PC-9 (cell line): ENCODE measurements at regions not wholly inside any gene's neighbourhood (a gene's known extent, or its start where the extent isn't known, plus 50 kb on each side); places are given as distances from the start of the nearest gene placed in this dataset.
"Not testable (repeated sequence)": the region's sequence is repeated elsewhere in the genome, so short reads cannot be mapped to it uniquely, and the experiment has no call there.

Experiments used
- BruUV-seq: library from RNA; stranded (reverse); fragments of 400-500 nt; replicated peaks from 2 replicates; lab custom pipeline; 2021; lab: Mats Ljungman, UMichigan
- CTCF ChIA-PET: fragments of 300-600 bp; sonication (Branson Sonifier 250); formaldehyde crosslinking; loops from one replicate; lab custom pipeline; 2022; ENCODE audit warnings: antibody characterized with exemption; lab: Charles Lee
- POLR2A ChIA-PET: fragments of 300-600 bp; sonication (Branson Sonifier 250); formaldehyde crosslinking; loops from one replicate; lab custom pipeline; 2022; ENCODE audit warnings: antibody characterized with exemption; ENCODE audit not compliant: unreplicated experiment; lab: Charles Lee
- DNase-seq, 2 experiments: peaks; one replicate each; pipeline versions ENCODE4 v3.0.0 to v3.0.0-alpha.2; 2015 to 2022; ENCODE audit warnings: mixed read lengths in 1 of 2
- H2AFZ ChIP-seq: fragments of 200-600 bp; sonication (generic); 2 replicates; pipeline ENCODE4 v1.8.1; 2017; ENCODE audit warnings: antibody characterized with exemption
- H3F3A ChIP-seq: fragments of 200-600 bp; sonication (generic); 2 replicates; pipeline ENCODE4 v1.8.1; 2017; ENCODE audit warnings: antibody characterized with exemption, mild to moderate bottlenecking, low read depth; ENCODE audit not compliant: insufficient read depth
- H3K27ac ChIP-seq: fragments of 200-600 bp; sonication (generic); 2 replicates; pipeline ENCODE4 v1.6.1; 2016; ENCODE audit warnings: mixed run types
- H3K27me3 ChIP-seq: fragments of 200-600 bp; sonication (generic); 2 replicates; pipeline ENCODE4 v1.6.1; 2016; ENCODE audit warnings: low read depth, mixed run types; ENCODE audit not compliant: insufficient read depth
- H3K36me3 ChIP-seq: fragments of 200-600 bp; sonication (generic); 2 replicates; pipeline ENCODE4 v1.6.1; 2016; ENCODE audit warnings: low read depth, mixed run types
- H3K4me1 ChIP-seq: fragments of 200-600 bp; sonication (generic); replicated peaks from 2 replicates; pipeline ENCODE4 v1.6.1; 2016; ENCODE audit warnings: mixed run types; ENCODE audit not compliant: insufficient read depth
- H3K4me2 ChIP-seq: fragments of 200-600 bp; sonication (generic); 2 replicates; pipeline ENCODE4 v1.6.1; 2017; ENCODE audit warnings: mixed run types
- H3K4me3 ChIP-seq: fragments of 200-600 bp; sonication (generic); 2 replicates; pipeline ENCODE4 v1.6.1; 2016; ENCODE audit warnings: mixed run types
- H3K79me2 ChIP-seq: fragments of 200-600 bp; sonication (generic); 2 replicates; pipeline ENCODE4 v1.6.1; 2017; ENCODE audit warnings: low read depth, mixed run types
- H3K9me2 ChIP-seq: fragments of 200-600 bp; sonication (generic); 2 replicates; pipeline ENCODE4 v1.8.1; 2017; ENCODE audit warnings: mild to moderate bottlenecking; ENCODE audit not compliant: insufficient read depth
- H3K9me3 ChIP-seq: fragments of 200-600 bp; sonication (generic); 2 replicates; pipeline ENCODE4 v1.8.1; 2016; ENCODE audit warnings: low read depth; ENCODE audit not compliant: insufficient read depth
- H4K20me1 ChIP-seq: fragments of 200-600 bp; sonication (generic); 2 replicates; pipeline ENCODE4 v1.8.1; 2017; ENCODE audit not compliant: insufficient read depth
- EZH2 ChIP-seq: fragments of 200-600 bp; sonication (generic); IDR thresholded peaks from 2 replicates; pipeline ENCODE4 v1.8.0; 2017; ENCODE audit warnings: antibody characterized with exemption, low read depth
- intact Hi-C: fragments of 100-400 bp; cut with micrococcal nuclease; formaldehyde crosslinking; loops from one replicate; pipeline ENCODE4 v1.10.0; 2022; ENCODE audit not compliant: unreplicated experiment
- TF ChIP-seq, protein P1 (sequence below): fragments of 200-600 bp; sonication (generic); conservative IDR thresholded peaks from 2 replicates; pipeline ENCODE4 v1.6.1; 2017; ENCODE audit warnings: mixed run types, antibody characterized with exemption, mild to moderate bottlenecking, moderate library complexity

DNA sequence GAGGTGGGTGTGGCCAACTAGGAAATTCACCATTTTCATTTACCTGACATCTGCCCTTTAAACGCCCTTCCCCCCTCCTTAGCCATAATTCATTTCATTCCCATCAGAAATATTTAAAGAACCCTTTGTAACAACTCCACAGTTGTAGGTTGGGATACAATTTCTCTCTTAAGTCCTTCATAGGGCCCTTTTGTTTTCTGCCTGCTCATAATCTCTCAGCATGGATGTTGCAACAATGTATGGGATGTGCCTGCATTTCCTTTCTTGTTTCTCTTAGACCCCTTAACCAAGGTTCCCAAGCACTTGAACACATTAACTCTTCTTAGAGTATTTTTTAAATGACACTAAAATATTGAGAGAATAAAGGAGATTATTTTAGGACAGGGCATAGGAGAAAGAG lies 51.7 kb upstream of the MYO10 start:
- no peaks in the 10 kb centered on the region for H3K9me2 ChIP-seq
- H3K9me3 ChIP-seq: no peaks in the 10 kb centered on the region
- ChIA-PET POLR2A (no interaction called here), CTCF (no interaction called here)
- H4K20me1 ChIP-seq: no peaks in the 10 kb centered on the region
- H3F3A ChIP-seq: peaks cover 9% of the 10 kb centered on the region; the same call in 1 of the 2 replicates
- H3K4me1 ChIP-seq: peaks cover 12% of the 10 kb centered on the region; the same call in 1 of the 2 replicates
- TF ChIP-seq EZH2: no peak
- TF ChIP-seq, protein P1, sequence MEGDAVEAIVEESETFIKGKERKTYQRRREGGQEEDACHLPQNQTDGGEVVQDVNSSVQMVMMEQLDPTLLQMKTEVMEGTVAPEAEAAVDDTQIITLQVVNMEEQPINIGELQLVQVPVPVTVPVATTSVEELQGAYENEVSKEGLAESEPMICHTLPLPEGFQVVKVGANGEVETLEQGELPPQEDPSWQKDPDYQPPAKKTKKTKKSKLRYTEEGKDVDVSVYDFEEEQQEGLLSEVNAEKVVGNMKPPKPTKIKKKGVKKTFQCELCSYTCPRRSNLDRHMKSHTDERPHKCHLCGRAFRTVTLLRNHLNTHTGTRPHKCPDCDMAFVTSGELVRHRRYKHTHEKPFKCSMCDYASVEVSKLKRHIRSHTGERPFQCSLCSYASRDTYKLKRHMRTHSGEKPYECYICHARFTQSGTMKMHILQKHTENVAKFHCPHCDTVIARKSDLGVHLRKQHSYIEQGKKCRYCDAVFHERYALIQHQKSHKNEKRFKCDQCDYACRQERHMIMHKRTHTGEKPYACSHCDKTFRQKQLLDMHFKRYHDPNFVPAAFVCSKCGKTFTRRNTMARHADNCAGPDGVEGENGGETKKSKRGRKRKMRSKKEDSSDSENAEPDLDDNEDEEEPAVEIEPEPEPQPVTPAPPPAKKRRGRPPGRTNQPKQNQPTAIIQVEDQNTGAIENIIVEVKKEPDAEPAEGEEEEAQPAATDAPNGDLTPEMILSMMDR: no peak
- intact Hi-C loops: no loop called here
- no peak overlapping the region for H3K4me2 ChIP-seq
- no peaks in the 10 kb centered on the region for H3K79me2 ChIP-seq
- no peaks in the 10 kb centered on the region for H3K36me3 ChIP-seq
- no peak overlapping the region for H2AFZ ChIP-seq
- H3K4me3 ChIP-seq: no peak overlapping the region
- no peak overlapping the region for H3K27ac ChIP-seq
- peak in 1 of 2 experiments; percentile 1 for DNase-seq
- no TSS peak for BruUV-seq
- no peaks in the 10 kb centered on the region for H3K27me3 ChIP-seq

DNA sequence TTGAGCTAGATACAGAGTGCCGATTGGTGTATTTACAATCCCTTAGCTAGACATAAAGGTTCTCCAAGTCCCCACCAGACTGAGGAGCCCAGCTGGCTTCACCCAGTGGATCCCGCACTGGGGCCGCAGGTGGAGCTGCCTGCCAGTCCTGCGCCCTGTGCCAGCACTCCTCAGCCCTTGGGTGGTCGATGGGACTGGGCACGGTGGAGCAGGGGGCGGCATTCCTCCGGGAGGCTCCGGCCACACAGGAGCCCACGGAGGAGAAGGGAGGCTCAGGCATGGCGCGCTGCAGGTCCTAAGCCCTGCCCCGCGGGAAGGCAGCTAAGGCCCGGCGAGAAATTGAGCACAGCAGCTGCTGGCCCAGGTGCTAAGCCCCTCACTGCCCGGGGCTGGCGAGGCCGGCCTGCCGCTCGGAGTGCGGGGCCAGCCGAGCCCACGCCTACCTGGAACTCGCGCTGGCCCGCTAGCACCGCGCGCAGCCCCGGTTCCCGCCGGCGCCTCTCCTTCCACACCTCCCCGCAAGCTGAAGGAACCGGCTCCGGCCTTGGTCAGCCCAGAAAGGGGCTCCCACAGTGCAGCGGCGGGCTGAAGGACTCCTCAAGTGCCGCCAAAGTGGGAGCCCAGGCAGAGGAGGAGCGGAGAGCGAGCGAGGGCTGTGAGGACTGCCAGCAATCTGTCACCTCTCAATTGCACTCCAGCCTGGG lies 54.9 kb upstream of the MYO10 start:
- H3K4me1 ChIP-seq, POLR2A ChIA-PET, H3F3A ChIP-seq, H3K79me2 ChIP-seq, BruUV-seq, DNase-seq, H3K4me3 ChIP-seq, H3K36me3 ChIP-seq, H3K27ac ChIP-seq, H3K9me2 ChIP-seq, CTCF ChIA-PET, H3K27me3 ChIP-seq, intact Hi-C loops, H4K20me1 ChIP-seq, H2AFZ ChIP-seq, H3K4me2 ChIP-seq, H3K9me3 ChIP-seq: not testable (repeated sequence)

DNA sequence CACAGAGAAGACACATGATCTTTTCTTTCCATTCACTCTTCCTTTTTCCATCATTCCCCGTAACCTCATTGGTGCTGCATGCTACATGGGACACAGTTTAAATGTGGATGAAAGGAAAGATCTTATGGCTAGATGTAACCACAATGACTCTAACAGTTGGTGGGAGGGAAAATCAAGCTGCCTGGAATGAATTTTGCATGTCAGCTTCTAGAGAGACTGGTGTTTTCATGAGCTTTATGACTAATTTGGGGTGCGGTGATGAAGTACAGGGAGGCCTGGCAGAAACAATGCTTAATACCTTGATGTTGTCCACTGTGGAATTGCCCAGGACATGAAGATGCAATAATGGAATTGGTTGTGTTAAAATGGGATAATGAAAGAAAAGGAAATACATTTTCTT lies 55.9 kb upstream of the MYO10 start:
- intact Hi-C loops: no loop called here
- H2AFZ ChIP-seq: no peak overlapping the region
- TF ChIP-seq EZH2: no peak
- TF ChIP-seq, protein P1: no peak
- no peaks in the 10 kb centered on the region for H3F3A ChIP-seq
- no peak overlapping the region for H3K27ac ChIP-seq
- no peaks in the 10 kb centered on the region for H3K79me2 ChIP-seq
- H3K36me3 ChIP-seq: no peaks in the 10 kb centered on the region
- no peak overlapping the region for H3K4me3 ChIP-seq
- H4K20me1 ChIP-seq: no peaks in the 10 kb centered on the region
- BruUV-seq: no TSS peak
- no peaks in the 10 kb centered on the region for H3K4me1 ChIP-seq
- H3K27me3 ChIP-seq: no peaks in the 10 kb centered on the region
- ChIA-PET CTCF (interaction anchor here (0.6 to 1.1 kb wide), 2 partner anchors 8 to 198 kb away, joined by 4 to 26 read pairs; no protein-coding TSS in a partner anchor), POLR2A (interaction anchor here (0.8 kb wide), 1 partner anchor 56 kb away, joined by 3 read pairs; the partner anchor contains the start of gene MYO10)
- H3K9me3 ChIP-seq: no peaks in the 10 kb centered on the region
- DNase-seq: peak in 1 of 2 experiments; percentile 25
- no peaks in the 10 kb centered on the region for H3K9me2 ChIP-seq
- no peak overlapping the region for H3K4me2 ChIP-seq
